Neuron (in vitro differentiated cells): ENCODE measurements at regions not wholly inside any gene's neighbourhood (a gene's known extent, or its start where the extent isn't known, plus 50 kb on each side); places are given as distances from the start of the nearest gene placed in this dataset.

Experiments
- H2AFZ ChIP-seq: one replicate; pipeline ENCODE4 v1.6.1; 2013; ENCODE audit warnings: low read depth, mild to moderate bottlenecking, inconsistent platforms, low read length, moderate library complexity
- H3K27me3 ChIP-seq: one replicate; pipeline ENCODE4 v1.6.1; 2013; ENCODE audit warnings: low read length; ENCODE audit not compliant: insufficient read depth
- H3K36me3 ChIP-seq: one replicate; pipeline ENCODE4 v1.6.1; 2013; ENCODE audit warnings: low read length; ENCODE audit not compliant: insufficient read depth
- H3K4me1 ChIP-seq: one replicate; pipeline ENCODE4 v1.6.1; 2013; ENCODE audit warnings: low read length; ENCODE audit not compliant: insufficient read depth
- H3K4me3 ChIP-seq: 2 replicates; pipeline ENCODE4 v1.5.1; 2013; ENCODE audit warnings: mild to moderate bottlenecking, low read length, moderate library complexity
- H3K9me3 ChIP-seq: one replicate; pipeline ENCODE4 v1.6.1; 2013; ENCODE audit warnings: low read length

DNA sequence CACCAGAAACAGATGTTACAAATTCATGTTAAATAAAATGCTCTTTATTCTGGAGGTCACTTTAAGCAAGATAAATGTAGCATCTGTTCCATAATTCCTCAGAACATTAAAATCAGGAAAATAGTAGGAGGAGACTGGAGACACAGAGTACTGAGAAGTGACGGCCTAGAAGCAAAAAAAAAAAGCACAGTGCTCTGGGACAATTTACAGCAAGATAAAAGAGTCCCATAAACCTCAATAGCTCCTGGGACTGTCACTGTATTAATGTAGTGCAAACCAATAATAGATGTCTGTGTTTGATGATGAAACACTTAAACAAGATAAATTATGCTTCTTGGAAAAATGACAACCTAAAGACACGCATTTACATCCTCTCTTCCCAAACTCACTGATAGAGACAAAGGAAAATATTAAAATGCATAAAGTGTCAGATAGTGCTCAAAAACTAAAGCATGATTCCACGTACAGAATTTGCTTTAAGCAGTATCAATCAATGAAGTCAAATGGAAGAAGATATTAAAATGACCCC, 338.8 kb upstream of the REG3G start:
- H3K36me3 ChIP-seq, result no peaks in the 10 kb centered on the region
- H3K27me3 ChIP-seq, result no peaks in the 10 kb centered on the region
- no peak overlapping the region for H3K4me3 ChIP-seq
- no peaks in the 10 kb centered on the region for H3K9me3 ChIP-seq
- no peak overlapping the region for H2AFZ ChIP-seq
- no peaks in the 10 kb centered on the region for H3K4me1 ChIP-seq

DNA sequence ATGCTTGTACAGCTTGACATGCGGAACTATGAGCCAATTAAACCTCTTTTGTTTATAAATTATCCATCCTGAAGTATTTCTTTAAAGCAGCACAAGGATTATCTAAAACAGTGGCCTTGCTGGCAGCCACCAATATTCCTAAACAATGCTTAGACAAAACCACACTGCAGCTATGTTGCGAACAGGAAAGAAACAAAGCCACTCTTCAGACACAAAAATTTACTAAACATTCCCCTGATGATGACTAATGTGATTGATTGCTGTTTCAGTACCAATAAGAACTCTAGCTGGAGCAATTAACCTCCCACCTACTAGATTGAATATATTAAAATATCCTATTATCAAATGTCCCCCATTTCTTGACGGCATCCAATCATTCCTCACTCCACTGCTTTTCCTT, 325.8 kb upstream of the REG3G start:
- Histone ChIP-seq H3K4me1 (no peaks in the 10 kb centered on the region), H3K36me3 (no peaks in the 10 kb centered on the region), H3K9me3 (no peaks in the 10 kb centered on the region), H3K4me3 (no peak overlapping the region), H3K27me3 (no peaks in the 10 kb centered on the region), H2AFZ (no peak overlapping the region)

DNA sequence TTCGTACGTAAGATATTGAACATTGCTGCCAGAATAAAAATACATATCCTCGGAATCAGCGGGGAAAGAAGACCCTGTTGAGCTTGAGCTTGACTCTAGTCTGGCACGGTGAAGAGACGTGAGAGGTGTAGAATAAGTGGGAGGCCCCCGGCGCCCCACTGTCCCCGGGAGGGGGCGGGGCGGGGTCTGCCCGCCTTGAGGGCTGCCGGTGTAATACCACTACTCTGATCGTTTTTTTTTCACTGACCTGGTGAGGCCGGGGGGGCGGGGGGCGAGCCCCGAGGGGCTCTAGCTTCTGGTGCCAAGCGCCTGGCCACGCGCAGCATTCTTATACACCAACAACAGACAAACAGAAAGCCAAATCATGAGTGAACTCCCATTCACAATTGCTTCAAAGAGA, 324.0 kb upstream of the REG3G start:
- Histone ChIP-seq H2AFZ (no peak overlapping the region), H3K4me1 (no peaks in the 10 kb centered on the region), H3K27me3 (no peaks in the 10 kb centered on the region), H3K36me3 (no peaks in the 10 kb centered on the region), H3K4me3 (no peak overlapping the region), H3K9me3 (no peaks in the 10 kb centered on the region)

DNA sequence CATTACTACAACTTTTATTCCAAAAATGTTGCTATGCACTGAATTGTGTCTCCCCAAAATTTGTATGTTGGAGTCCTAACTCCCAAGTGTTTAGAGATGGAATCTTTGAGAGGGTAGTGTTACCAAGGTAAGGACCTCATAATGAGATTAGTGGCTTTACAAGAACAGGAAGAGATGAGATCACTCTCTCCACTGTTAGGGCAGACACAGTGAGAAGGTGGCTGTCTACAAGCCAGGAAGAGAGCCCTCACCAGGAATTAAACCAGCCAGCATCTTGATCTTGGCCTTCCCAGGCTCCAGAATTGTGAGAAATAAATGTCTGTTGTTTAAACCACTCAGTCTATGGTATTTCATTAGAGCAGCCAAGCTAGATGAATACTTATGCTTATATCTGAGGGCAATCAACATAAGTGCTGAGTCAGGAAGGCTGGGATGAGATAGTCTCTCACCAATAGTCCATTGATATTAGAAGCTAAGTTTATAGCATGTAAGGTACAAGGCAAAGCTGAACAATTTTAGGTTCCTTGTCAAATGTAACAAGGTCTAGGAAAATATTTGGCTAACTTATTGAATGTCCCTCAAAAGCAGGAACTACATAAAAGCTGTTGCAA, 317.6 kb upstream of the REG3G start:
- Histone ChIP-seq H3K27me3 (no peaks in the 10 kb centered on the region), H3K36me3 (no peaks in the 10 kb centered on the region), H3K9me3 (no peaks in the 10 kb centered on the region), H3K4me3 (no peak overlapping the region), H2AFZ (no peak overlapping the region), H3K4me1 (no peaks in the 10 kb centered on the region)

DNA sequence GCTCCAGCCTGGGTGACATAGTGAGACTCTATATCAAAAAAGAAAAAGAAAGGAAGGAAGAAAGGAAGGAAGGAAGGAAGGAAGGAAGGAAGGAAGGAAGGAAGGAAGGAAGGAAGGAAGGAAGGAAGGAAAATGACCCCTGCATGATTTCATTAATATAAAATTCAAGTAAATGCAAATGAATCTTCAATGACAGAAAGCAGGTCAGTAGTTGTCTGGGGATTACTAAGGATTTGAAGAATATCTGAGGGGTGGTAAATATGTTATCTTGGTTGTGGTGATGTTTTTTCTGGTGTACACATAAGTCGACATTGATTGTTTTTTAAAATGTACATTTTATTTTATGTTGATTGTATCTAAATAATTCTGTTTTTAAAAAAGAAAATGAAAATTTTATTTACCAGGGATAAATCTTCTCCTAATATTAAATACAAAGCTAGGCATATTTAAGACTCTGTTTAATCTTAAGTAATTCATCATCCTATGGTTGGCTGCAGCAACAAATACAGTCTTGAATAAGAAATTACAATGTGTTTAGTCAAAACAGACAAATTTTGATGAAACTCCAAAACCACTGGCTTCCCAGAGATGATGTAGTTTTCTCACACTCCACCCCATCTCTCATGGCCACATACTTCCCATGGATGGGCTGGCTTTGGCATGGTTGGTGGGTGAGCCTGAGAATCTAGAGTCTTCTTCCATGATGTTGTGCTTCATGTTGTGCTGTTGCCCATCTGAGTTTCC, 314.7 kb upstream of the REG3G start:
- Histone ChIP-seq H2AFZ (no peak overlapping the region), H3K4me3 (no peak overlapping the region), H3K27me3 (no peaks in the 10 kb centered on the region), H3K36me3 (no peaks in the 10 kb centered on the region), H3K4me1 (no peaks in the 10 kb centered on the region), H3K9me3 (no peaks in the 10 kb centered on the region)

DNA sequence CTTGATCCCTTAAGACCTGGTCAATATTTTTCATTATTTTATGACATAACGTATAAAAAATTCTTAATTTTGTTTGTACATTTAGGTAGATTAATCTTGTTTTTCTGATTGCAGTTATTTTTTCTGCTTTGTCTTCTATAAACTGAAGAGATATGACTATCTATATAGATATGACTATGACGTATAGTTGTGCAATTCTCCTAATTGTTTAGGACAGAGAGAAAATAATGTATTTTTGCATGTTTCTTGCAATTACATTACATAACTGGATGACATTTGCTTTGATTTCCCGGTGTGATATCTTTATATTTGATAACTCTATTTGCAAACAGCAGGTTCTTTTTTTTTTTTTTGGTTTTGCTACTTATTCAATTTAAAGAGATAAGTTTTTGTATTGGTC, 310.2 kb upstream of the REG3G start:
- Histone ChIP-seq H3K4me1 (no peaks in the 10 kb centered on the region), H2AFZ (no peak overlapping the region), H3K9me3 (no peaks in the 10 kb centered on the region), H3K36me3 (no peaks in the 10 kb centered on the region), H3K4me3 (no peak overlapping the region), H3K27me3 (no peaks in the 10 kb centered on the region)

DNA sequence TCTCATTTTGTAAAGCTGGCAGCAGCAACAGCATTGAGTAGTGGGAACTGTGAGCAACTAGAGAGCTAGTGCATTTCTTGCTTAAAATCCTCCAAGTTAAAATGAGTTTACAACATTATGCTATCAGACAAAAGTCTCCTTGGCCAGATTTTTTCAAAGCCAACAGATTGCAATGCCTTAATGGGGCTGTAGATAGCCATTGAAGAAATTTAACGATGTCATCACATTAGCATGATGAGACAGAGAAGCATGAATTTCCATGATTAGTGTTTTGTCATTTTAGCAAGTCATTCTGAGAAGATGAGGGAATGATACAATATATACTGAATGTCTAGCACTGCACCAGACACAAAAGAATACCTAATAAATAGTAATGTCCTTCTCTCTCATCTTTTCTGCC, 307.5 kb upstream of the REG3G start:
- Histone ChIP-seq H3K4me1 (no peaks in the 10 kb centered on the region), H3K4me3 (no peak overlapping the region), H2AFZ (no peak overlapping the region), H3K36me3 (no peaks in the 10 kb centered on the region), H3K9me3 (no peaks in the 10 kb centered on the region), H3K27me3 (no peaks in the 10 kb centered on the region)

DNA sequence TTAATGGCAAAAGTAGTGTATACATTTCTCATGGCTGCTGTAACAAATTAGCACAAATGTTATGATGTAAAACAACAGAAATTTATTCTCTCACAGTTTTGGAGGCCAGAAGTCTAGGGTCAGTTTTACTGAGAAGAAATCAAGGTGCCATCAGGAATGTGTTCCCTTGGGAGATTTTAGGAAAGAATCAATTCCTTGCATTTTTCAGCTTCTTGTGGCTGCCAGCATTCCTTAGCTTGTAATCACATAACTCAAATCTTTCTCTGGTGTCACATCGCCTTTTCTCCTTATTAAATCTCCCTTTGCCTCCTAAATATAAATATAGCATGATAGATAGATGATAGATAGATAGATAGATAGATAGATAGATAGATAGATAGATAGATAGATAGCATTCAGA, 307.0 kb upstream of the REG3G start:
- Histone ChIP-seq H3K36me3 (no peaks in the 10 kb centered on the region), H3K4me3 (no peak overlapping the region), H3K9me3 (no peaks in the 10 kb centered on the region), H3K27me3 (no peaks in the 10 kb centered on the region), H3K4me1 (no peaks in the 10 kb centered on the region), H2AFZ (no peak overlapping the region)

DNA sequence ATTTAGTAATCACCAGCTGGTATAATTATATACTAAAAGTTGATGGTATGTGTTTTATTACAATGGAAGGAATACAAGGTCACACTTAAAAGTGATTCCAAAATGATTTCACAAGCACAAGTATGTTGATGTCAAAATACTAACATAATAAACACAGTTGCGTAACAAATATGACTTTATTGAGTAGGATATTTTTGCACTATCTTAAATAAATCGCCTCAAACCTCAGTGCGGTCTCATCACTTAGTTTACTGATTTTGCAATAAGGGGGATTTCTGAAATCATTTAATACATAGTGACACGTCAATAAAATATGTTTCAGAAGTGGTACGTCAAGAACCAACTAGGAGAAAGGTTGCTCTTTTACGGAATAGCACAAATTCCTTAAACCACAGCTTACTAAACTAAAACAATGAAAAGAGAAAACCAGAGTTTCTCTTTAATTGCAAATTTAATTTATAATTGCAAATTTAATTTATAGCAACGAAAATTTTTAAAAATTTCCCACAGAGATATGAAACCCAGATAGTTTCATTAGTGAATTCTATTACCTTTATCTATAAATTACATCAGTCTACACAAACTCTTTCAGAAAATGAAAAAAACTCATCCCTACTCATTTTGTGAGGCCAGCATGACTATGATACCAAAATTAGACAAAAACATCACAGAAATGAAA, 304.0 kb upstream of the REG3G start:
- Histone ChIP-seq H2AFZ (no peak overlapping the region), H3K27me3 (no peaks in the 10 kb centered on the region), H3K36me3 (no peaks in the 10 kb centered on the region), H3K9me3 (no peaks in the 10 kb centered on the region), H3K4me1 (no peaks in the 10 kb centered on the region), H3K4me3 (no peak overlapping the region)

DNA sequence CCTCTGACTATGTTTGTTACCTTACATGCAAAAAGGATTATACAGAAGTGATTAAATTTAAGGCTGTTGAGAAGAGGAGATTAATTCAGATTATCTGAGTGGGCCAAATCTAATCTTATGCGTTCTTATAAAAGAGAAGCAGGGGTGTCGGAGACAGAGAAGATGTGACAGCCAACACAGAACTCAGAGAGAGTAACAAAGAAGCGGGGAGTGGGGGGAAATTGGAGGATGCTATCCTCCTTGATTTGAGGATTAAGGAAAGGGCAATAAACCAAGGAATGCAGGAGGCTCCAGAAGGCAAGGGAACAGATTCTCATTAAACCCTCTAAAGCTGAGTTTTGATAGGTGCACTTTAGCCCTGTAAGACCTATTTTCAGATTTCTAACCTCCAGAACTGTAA, 291.3 kb upstream of the REG3G start:
- H2AFZ ChIP-seq, result no peak overlapping the region
- no peaks in the 10 kb centered on the region for H3K9me3 ChIP-seq
- no peak overlapping the region for H3K4me3 ChIP-seq
- no peaks in the 10 kb centered on the region for H3K4me1 ChIP-seq
- H3K36me3 ChIP-seq, result no peaks in the 10 kb centered on the region
- H3K27me3 ChIP-seq, result no peaks in the 10 kb centered on the region

DNA sequence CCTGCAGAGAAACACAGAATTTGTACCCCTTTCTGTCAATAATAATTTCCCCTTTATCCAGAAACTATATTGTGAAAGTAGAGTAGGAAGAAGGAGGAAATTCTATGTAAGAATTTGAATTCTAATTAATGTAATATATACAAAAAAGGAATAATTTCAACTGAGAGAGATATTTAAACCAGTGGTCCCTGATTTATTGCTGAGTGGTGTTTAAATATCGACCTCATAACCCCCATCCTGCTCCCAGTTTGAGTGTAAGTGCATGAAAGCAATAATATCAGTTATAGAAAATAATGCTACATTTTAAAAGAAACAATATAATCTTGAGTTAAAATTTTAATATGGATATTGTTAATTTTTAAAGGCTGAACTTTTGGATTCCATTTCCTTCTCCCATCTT, 286.2 kb upstream of the REG3G start:
- Histone ChIP-seq H3K4me3 (no peak overlapping the region), H3K27me3 (no peaks in the 10 kb centered on the region), H2AFZ (no peak overlapping the region), H3K9me3 (no peaks in the 10 kb centered on the region), H3K36me3 (no peaks in the 10 kb centered on the region), H3K4me1 (no peaks in the 10 kb centered on the region)

DNA sequence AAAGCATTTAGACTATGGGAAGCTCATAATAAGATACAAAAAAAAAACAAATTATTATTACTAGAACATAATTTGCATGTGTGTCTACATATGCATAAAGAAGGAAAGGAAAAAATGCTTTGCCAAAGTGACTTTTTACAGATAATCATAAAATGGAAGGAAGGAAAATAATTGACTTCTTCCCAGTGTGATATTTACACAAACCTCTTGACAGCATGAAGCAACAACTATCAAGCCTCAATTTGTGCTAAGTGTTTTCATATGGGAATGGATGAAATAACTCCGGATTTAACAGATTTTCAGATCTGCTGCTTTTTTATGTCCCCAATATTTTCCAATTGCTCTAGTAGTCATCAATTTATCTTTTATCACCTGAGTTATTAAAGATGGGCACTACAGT, 275.9 kb upstream of the REG3G start:
- Histone ChIP-seq H3K9me3 (no peaks in the 10 kb centered on the region), H3K4me3 (no peak overlapping the region)

DNA sequence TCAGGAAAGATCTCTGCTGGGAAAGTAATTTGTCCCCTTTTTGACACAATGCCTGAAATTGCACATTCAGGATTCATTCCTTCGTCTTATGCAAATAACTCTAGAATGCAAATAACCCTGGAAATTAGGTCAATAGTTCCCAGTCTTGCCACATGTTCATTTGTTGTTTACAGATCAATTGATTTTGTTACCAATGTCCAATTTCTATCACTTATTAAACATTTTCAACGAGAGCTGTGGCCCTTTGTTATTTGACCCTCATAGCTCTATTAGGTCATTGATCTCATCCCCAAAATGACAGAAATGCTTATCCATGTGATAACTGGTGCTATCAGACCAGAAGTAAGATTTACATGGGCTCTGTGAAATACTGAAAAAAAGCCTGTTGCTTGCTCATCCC, 275.3 kb upstream of the REG3G start:
- Histone ChIP-seq H3K9me3 (no peaks in the 10 kb centered on the region), H3K27me3 (no peaks in the 10 kb centered on the region), H3K4me3 (no peak overlapping the region), H3K36me3 (no peaks in the 10 kb centered on the region), H2AFZ (no peak overlapping the region), H3K4me1 (no peaks in the 10 kb centered on the region)

More for the DNA sequence above, 275.9 kb upstream of the REG3G start:
- no peaks in the 10 kb centered on the region for H3K27me3 ChIP-seq
- no peak overlapping the region for H2AFZ ChIP-seq
- no peaks in the 10 kb centered on the region for H3K36me3 ChIP-seq
- no peaks in the 10 kb centered on the region for H3K4me1 ChIP-seq
